GM12865 (cell line): ENCODE measurements at regions not wholly inside any gene's neighbourhood (a gene's known extent, or its start where the extent isn't known, plus 50 kb on each side); places are given as distances from the start of the nearest gene placed in this dataset.
A peak's percentile ranks its signal among the peaks of the same experiment; 100 is the strongest.

Source experiments
- DNase-seq: peaks from one replicate; pipeline ENCODE4 v3.0.0; 2010; ENCODE audit warnings: low read depth
- H3K4me3 ChIP-seq: 2 replicates; pipeline ENCODE4 v1.5.1; 2011; ENCODE audit warnings: mild to moderate bottlenecking, low read depth, low read length, control low read depth
- CTCF ChIP-seq: IDR thresholded peaks from 2 replicates; pipeline ENCODE4 v1.5.1; 2011; ENCODE audit warnings: low read length, control low read depth, low read depth, inconsistent platforms; ENCODE audit not compliant: insufficient read depth; ENCODE audit errors: missing control alignments

- peak; percentile 3 for DNase-seq
- H3K4me3 ChIP-seq = no peak overlapping the region
- TF ChIP-seq CTCF = no peak
Measured at GRCh38 chr3:174397848-174398247, 461.3 kb upstream of the NAALADL2 start.

GRCh38 chr3:174398761-174399160 lies 460.4 kb upstream of the NAALADL2 start:
- DNase-seq = no peak
- no peak for TF ChIP-seq CTCF
- H3K4me3 ChIP-seq = no peak overlapping the region

GRCh38 chr3:174403831-174404230 lies 455.3 kb upstream of the NAALADL2 start:
- no peak for TF ChIP-seq CTCF
- no peak for DNase-seq
- H3K4me3 ChIP-seq = no peak overlapping the region

GRCh38 chr3:174408310-174408709 lies 450.8 kb upstream of the NAALADL2 start:
- no peak overlapping the region for H3K4me3 ChIP-seq
- DNase-seq = no peak
- TF ChIP-seq CTCF = no peak

GRCh38 chr3:174409086-174409743 lies 449.9 kb upstream of the NAALADL2 start:
- TF ChIP-seq CTCF = no peak
- H3K4me3 ChIP-seq = no peak overlapping the region
- DNase-seq = no peak

GRCh38 chr3:174413062-174413912 lies 445.8 kb upstream of the NAALADL2 start:
- DNase-seq = no peak
- no peak for TF ChIP-seq CTCF
- H3K4me3 ChIP-seq = no peak overlapping the region
